ENCODE measurements at regions not wholly inside any gene's neighbourhood (a gene's known extent, or its start where the extent isn't known, plus 50 kb on each side); places are given as distances from the start of the nearest gene placed in this dataset.
A peak's percentile ranks its signal among the peaks of the same experiment; 100 is the strongest.

DNA sequence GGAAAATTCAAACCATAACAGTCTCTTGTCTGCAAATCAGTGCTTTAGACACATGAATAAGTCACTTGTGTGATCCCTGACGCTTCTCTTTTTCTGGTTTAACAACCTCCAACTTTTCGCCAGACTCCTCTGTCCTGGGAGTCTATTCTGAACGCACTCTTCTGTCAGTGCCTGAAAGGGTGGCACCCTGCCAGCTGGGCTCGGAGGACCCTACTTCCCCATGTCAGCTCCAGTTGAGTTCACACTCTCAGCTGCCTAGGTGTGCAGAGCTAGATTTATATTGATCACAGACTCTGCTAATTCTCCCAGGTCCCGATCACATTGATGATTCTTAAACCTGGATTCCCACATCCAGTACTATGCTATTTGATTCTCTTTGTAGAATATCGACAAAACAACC, 649.1 kb downstream of the BNC2 start:
- TF ChIP-seq, protein P1, sequence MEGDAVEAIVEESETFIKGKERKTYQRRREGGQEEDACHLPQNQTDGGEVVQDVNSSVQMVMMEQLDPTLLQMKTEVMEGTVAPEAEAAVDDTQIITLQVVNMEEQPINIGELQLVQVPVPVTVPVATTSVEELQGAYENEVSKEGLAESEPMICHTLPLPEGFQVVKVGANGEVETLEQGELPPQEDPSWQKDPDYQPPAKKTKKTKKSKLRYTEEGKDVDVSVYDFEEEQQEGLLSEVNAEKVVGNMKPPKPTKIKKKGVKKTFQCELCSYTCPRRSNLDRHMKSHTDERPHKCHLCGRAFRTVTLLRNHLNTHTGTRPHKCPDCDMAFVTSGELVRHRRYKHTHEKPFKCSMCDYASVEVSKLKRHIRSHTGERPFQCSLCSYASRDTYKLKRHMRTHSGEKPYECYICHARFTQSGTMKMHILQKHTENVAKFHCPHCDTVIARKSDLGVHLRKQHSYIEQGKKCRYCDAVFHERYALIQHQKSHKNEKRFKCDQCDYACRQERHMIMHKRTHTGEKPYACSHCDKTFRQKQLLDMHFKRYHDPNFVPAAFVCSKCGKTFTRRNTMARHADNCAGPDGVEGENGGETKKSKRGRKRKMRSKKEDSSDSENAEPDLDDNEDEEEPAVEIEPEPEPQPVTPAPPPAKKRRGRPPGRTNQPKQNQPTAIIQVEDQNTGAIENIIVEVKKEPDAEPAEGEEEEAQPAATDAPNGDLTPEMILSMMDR (conservative IDR thresholded peaks at IDR 0.05; ENCODE audit: control insufficient read depth, insufficient read depth, low read depth, low read length): no peak
- DNase-seq (ENCODE audit: low read depth): peak; percentile 30
- no peak overlapping the region for H3K4me3 ChIP-seq (ENCODE audit: control insufficient read depth, low read depth, low read length)

- TF ChIP-seq, protein P1 (conservative IDR thresholded peaks at IDR 0.05; ENCODE audit: control insufficient read depth, insufficient read depth, low read depth, low read length): no peak
- peak; percentile 91 for DNase-seq (ENCODE audit: low read depth)
- H3K4me3 ChIP-seq (ENCODE audit: control insufficient read depth, low read depth, low read length): no peak overlapping the region
Observed at GRCh38 chr9:16221822-16222547, 648.5 kb downstream of the BNC2 start.

DNA sequence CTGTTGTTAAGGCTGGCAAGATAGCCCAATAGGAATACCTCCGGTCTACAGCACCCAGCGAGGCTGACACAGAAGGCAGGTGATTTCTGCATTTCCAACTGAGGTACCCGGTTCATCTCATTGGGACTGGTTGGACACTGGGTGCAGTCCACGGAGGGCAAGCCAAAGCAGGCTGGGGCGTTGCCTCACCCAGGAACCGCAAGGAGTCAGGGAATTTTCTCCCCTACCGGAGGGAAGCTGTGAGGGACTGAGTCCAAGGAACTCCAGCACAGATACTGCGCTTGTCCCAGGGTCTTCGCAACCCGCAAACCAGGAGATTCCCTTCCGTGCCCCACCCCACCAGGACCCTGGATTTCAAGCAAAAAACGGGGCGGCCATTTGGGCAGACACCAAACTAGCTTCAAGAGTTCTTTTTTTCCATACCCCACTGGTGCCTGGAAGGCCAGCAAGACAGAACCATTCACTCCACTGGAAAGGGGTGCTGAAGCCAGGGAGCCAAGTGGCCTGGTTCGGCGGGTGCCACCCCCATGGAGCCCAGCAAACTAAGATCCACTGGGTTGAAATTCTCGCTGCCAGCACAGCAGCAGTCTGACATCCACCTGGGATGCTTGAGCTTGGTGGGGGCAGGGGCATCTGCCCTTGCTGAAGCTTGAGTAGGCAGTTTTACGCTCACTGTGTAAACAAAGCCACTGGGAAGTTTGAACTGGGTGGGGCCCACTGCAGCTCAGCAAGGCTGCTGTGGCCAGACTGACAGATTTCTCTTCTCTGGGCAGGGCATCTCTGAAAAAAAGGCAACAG, 647.2 kb downstream of the BNC2 start:
- TF ChIP-seq, protein P1 (conservative IDR thresholded peaks at IDR 0.05; ENCODE audit: control insufficient read depth, insufficient read depth, low read depth, low read length): no peak
- DNase-seq (ENCODE audit: low read depth): no peak
- H3K4me3 ChIP-seq (ENCODE audit: control insufficient read depth, low read depth, low read length): no peak overlapping the region

GRCh38 chr9:16230731-16231130, 639.7 kb downstream of the BNC2 start:
- TF ChIP-seq, protein P1 (conservative IDR thresholded peaks at IDR 0.05; ENCODE audit: control insufficient read depth, insufficient read depth, low read depth, low read length): no peak
- no peak overlapping the region for H3K4me3 ChIP-seq (ENCODE audit: control insufficient read depth, low read depth, low read length)
- no peak for DNase-seq (ENCODE audit: low read depth)

- no peak overlapping the region for H3K4me3 ChIP-seq (ENCODE audit: control insufficient read depth, low read depth, low read length)
- peak; percentile 96 for DNase-seq (ENCODE audit: low read depth)
- TF ChIP-seq, protein P1 (conservative IDR thresholded peaks at IDR 0.05; ENCODE audit: control insufficient read depth, insufficient read depth, low read depth, low read length): no peak
Observed at GRCh38 chr9:16236311-16236710, 634.2 kb downstream of the BNC2 start.

DNA sequence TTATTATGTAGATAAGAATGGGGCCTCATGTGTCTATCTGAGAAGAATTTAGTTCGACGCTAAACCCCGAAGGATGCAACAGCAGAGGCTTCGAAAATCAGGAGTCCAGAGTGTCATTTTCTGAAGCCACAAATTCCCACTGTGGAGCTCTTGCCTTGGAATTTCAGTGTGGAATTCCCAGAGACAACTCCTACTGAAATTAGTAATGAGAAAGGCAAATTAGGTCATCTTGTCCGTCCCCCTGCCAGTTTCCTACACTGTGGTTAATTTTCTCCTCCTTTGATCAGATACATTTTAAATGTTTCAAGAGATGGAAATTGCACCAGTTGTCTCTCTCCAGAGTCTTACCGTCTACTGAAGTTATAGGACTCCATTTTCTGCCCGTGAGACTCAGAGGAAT, 633.6 kb downstream of the BNC2 start:
- DNase-seq (ENCODE audit: low read depth): peak; percentile 80
- TF ChIP-seq, protein P1 (conservative IDR thresholded peaks at IDR 0.05; ENCODE audit: control insufficient read depth, insufficient read depth, low read depth, low read length): no peak
- H3K4me3 ChIP-seq (ENCODE audit: control insufficient read depth, low read depth, low read length): no peak overlapping the region
